ENCODE measurements at regions not wholly inside any gene's neighbourhood (a gene's known extent, or its start where the extent isn't known, plus 50 kb on each side); places are given as distances from the start of the nearest gene placed in this dataset.

DNA sequence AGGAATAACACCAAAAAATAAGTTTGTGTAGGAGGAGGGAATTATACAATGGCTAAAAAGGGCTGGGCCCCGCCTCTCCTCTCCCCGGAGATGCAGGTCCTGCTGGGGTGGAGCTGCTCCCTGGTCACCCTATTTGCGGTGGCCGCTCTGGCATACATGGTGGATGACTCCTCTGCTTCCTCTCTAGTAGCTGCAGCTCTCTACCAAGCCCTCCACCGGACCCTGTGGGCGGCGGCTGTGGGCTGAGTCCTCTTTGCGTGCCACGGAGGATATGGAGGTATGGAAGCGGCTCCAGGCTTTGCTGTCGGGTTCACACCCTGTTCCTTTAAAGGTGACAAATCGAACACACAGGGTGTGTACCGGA lies 77.1 kb upstream of the SEC11C start:
- H3K36me3 ChIP-seq (ENCODE audit: low read depth, low read length), result no peaks in the 10 kb centered on the region
- H3K9me3 ChIP-seq (ENCODE audit: low read length), result no peaks in the 10 kb centered on the region
- CTCF ChIA-PET, result no interaction called here
- no peaks in the 10 kb centered on the region for H3K9me2 ChIP-seq (replicated peaks; ENCODE audit: low read length)
- DNase-seq (no peak), ATAC-seq (no peak)
- no peaks in the 10 kb centered on the region for H3F3A ChIP-seq (ENCODE audit: low read length, unreplicated experiment)
- no peaks in the 10 kb centered on the region for H4K20me1 ChIP-seq (ENCODE audit: low read length)
- POLR2A ChIA-PET (ENCODE audit: unreplicated experiment), result no interaction called here
- TF ChIP-seq CTCF (conservative IDR thresholded peaks at IDR 0.05; ENCODE audit: low read depth, low read length), result no peak
- no peak for TF ChIP-seq EZH2phosphoT487 (IDR thresholded peaks at IDR 0.05; ENCODE audit: borderline replicate concordance, low read length)
- no peak for TF ChIP-seq EZH2 (IDR thresholded peaks at IDR 0.05; ENCODE audit: low read length, unreplicated experiment)
- no peak overlapping the region for H3K4me3 ChIP-seq (ENCODE audit: low read length)
- H3K9ac ChIP-seq (ENCODE audit: low read length), result no peak overlapping the region
- no peak overlapping the region for H3K4me2 ChIP-seq (ENCODE audit: low read length)
- no peaks in the 10 kb centered on the region for H3K27me3 ChIP-seq (ENCODE audit: low read length)
- intact Hi-C loops (cut with micrococcal nuclease), result no loop called here
- H3K79me2 ChIP-seq (ENCODE audit: low read length), result no peaks in the 10 kb centered on the region
- H2AFZ ChIP-seq (ENCODE audit: low read length), result no peak overlapping the region
- H3K27ac ChIP-seq (ENCODE audit: low read length), result no peak overlapping the region
- BruUV-seq (replicated peaks), result no TSS peak
- peaks cover 53% of the 10 kb centered on the region for H3K4me1 ChIP-seq (ENCODE audit: insufficient read depth, low read length)

DNA sequence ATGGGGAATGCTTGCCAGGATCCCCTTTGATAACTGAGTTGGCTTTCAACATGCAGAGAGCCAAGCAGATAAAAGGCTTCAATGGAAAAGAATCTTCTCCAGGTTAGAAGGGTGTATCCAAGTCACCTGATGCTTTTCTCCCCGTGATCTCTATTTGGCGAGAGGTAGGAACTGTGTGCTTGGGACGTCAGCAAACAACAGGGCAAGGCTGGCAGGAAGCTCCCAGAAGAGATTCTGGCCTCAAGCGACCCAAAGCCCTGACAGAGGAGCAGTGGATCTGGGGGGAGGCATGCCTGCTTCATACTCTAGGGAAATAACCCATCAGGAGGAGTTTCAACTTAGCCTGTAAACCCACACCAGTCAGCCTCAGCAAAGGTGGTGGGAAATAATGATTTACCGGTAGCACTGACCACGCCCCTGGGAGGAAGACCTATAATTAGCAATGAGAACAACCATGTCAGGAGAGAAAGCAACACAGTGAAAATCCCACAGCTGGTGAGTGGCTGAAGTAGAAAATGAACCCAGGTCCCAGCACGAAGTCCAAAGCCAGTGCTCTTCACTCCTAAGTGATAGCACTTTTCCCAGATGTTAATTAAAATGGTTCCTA lies 76.3 kb upstream of the SEC11C start:
- Histone ChIP-seq H3K4me3 (ENCODE audit: low read length) (no peak overlapping the region), H3F3A (ENCODE audit: low read length, unreplicated experiment) (no peaks in the 10 kb centered on the region), H3K9ac (ENCODE audit: low read length) (no peak overlapping the region), H3K36me3 (ENCODE audit: low read depth, low read length) (no peaks in the 10 kb centered on the region), H3K9me3 (ENCODE audit: low read length) (no peaks in the 10 kb centered on the region), H3K27me3 (ENCODE audit: low read length) (no peaks in the 10 kb centered on the region), H2AFZ (ENCODE audit: low read length) (no peak overlapping the region), H3K9me2 (replicated peaks; ENCODE audit: low read length) (no peaks in the 10 kb centered on the region), H3K27ac (ENCODE audit: low read length) (no peak overlapping the region), H4K20me1 (ENCODE audit: low read length) (no peaks in the 10 kb centered on the region), H3K4me2 (ENCODE audit: low read length) (no peak overlapping the region), H3K79me2 (ENCODE audit: low read length) (no peaks in the 10 kb centered on the region), H3K4me1 (ENCODE audit: insufficient read depth, low read length) (peaks cover 46% of the 10 kb centered on the region)
- CTCF ChIA-PET, result no interaction called here
- POLR2A ChIA-PET (ENCODE audit: unreplicated experiment), result no interaction called here
- BruUV-seq (replicated peaks), result no TSS peak
- TF ChIP-seq EZH2phosphoT487 (IDR thresholded peaks at IDR 0.05; ENCODE audit: borderline replicate concordance, low read length) (no peak), CTCF (conservative IDR thresholded peaks at IDR 0.05; ENCODE audit: low read depth, low read length) (no peak), EZH2 (IDR thresholded peaks at IDR 0.05; ENCODE audit: low read length, unreplicated experiment) (no peak)
- no peak for ATAC-seq
- intact Hi-C loops (cut with micrococcal nuclease), result no loop called here
- no peak for DNase-seq

DNA sequence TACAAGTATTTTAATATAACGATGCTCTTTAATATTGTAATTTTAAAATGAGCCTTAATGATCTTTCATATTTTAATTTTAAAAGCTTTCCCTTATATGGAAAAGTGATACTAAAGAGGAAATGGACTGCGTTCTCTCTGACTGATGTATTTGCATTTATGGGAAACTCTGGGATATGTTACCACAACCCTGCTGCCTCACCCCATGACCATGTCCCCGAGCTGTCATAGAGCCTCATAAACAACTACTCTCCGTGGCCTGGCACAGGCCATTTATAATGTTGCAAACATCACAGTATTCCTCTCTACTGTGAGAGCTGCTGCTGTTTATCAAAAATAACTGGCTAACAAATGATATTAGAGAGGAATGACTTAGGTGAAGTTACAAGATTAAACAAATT lies 75.8 kb upstream of the SEC11C start:
- CTCF ChIA-PET, result no interaction called here
- BruUV-seq (replicated peaks), result no TSS peak
- no peak for ATAC-seq

More for the DNA sequence above, 75.8 kb upstream of the SEC11C start:
- Histone ChIP-seq H2AFZ (ENCODE audit: low read length) (no peak overlapping the region), H3K79me2 (ENCODE audit: low read length) (no peaks in the 10 kb centered on the region), H3K9ac (ENCODE audit: low read length) (no peak overlapping the region), H3K27me3 (ENCODE audit: low read length) (no peaks in the 10 kb centered on the region), H3K9me2 (replicated peaks; ENCODE audit: low read length) (no peaks in the 10 kb centered on the region), H3K4me2 (ENCODE audit: low read length) (no peak overlapping the region), H4K20me1 (ENCODE audit: low read length) (no peaks in the 10 kb centered on the region), H3K4me3 (ENCODE audit: low read length) (no peak overlapping the region), H3K36me3 (ENCODE audit: low read depth, low read length) (no peaks in the 10 kb centered on the region), H3F3A (ENCODE audit: low read length, unreplicated experiment) (no peaks in the 10 kb centered on the region), H3K4me1 (ENCODE audit: insufficient read depth, low read length) (peaks cover 41% of the 10 kb centered on the region), H3K27ac (ENCODE audit: low read length) (no peak overlapping the region), H3K9me3 (ENCODE audit: low read length) (no peaks in the 10 kb centered on the region)
- TF ChIP-seq EZH2 (IDR thresholded peaks at IDR 0.05; ENCODE audit: low read length, unreplicated experiment), result no peak
- TF ChIP-seq EZH2phosphoT487 (IDR thresholded peaks at IDR 0.05; ENCODE audit: borderline replicate concordance, low read length), result no peak
- no peak for TF ChIP-seq CTCF (conservative IDR thresholded peaks at IDR 0.05; ENCODE audit: low read depth, low read length)
- POLR2A ChIA-PET (ENCODE audit: unreplicated experiment), result no interaction called here
- no peak for DNase-seq
- intact Hi-C loops (cut with micrococcal nuclease), result no loop called here

All from PC-3 (cell line).